Right ventricle myocardium inferior (tissue), 1 donor: ENCODE measurements at regions not wholly inside any gene's neighbourhood (a gene's known extent, or its start where the extent isn't known, plus 50 kb on each side); places are given as distances from the start of the nearest gene placed in this dataset.
A peak's percentile ranks its signal among the peaks of the same experiment; 100 is the strongest.

Experiments used
- ATAC-seq: fragments of 200-7000 bp; cut with Tn5 transposase; one replicate; pipeline ENCODE4 v1.9.1; 2020; ENCODE audit warnings: mild to moderate bottlenecking, moderate library complexity
- DNase-seq: peaks from one replicate; pipeline ENCODE4 v3.0.0; 2021; ENCODE audit errors: missing footprints
- intact Hi-C: fragments of 100-400 bp; cut with DNase I; formaldehyde crosslinking; loops from one replicate; pipeline ENCODE4 v1.11.0; 2022
- donor health status: DM: no; HTN: yes; CAD: no; lungs with severe emphysema.

DNA sequence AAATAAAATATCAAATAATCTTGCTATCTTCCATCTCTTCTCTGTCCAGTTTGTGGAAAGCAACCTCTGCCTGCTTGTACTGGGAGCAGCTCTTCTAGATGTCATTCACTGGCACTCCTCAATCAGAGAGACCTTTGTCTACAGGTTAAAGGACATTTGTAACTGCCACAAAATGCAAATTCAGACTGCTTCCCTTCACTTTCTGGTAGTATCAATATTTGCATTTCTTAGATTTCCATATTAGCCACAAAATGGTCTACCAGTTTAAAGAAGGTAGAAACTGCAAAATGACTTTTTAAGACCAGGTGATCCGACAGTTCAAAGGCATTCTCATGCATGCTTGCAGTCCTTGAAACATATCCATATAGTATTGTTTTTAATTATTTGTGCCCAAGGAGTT lies 51.7 kb upstream of the RCN1 start:
- ATAC-seq = no peak
- intact Hi-C loops = no loop called here
- DNase-seq = no peak

DNA sequence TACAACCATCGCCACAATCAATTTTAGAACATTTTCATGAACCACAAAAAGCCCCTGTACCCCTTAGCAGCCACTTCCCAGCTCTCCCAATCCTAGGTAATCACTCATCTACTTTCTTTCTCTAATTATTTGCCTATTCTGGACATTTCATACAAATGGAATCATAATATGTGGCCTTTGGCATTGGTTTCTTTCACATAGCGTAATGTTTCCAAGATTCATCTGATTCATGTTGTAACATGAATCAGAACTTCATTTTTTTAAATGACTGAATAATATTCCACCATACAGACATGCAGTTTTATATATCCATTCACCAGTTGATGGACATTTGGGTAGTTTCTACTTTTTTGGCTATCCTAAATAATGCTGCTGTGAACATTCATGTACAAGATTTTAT lies 56.2 kb upstream of the RCN1 start:
- ATAC-seq (no peak), DNase-seq (no peak)
- intact Hi-C loops = no loop called here

DNA sequence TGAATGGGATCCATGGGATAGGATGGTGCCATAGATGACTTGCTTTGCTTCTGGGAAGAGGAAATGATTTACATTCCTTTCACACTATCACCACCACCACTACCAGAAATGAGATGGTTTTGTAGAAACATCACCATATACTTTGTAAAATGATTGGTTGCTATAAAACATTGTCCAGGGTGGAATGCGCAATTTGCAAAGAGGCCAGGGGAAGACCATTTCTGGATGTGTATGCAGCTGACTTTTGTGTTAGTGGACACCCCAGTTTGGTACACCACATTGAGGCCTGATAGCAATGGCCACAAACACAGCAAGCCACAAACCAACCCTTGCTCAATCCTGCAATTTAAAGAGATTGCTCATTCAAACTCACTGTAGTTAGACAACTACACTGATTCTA lies 56.7 kb upstream of the RCN1 start:
- intact Hi-C loops = no loop called here
- ATAC-seq (no peak), DNase-seq (no peak)

DNA sequence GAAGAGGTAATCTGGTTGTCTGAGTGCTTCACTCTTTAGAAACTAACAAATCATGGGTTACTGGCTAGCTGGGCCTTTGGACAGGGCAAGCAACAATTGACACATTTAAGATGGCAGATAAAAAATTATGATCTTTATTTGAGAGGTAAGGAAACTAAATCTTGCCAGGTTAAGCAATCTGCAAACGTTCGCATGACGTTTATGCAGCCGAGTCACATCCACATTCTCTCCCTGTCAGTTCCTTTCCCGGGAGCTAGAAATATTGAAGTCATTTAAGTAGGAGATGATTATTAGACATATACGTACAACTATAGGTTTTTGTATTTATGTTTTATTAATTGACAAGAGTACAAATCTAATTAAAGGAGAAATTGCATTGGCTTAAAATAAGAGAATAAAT lies 57.4 kb upstream of the RCN1 start:
- intact Hi-C loops = no loop called here
- DNase-seq = no peak
- no peak for ATAC-seq

DNA sequence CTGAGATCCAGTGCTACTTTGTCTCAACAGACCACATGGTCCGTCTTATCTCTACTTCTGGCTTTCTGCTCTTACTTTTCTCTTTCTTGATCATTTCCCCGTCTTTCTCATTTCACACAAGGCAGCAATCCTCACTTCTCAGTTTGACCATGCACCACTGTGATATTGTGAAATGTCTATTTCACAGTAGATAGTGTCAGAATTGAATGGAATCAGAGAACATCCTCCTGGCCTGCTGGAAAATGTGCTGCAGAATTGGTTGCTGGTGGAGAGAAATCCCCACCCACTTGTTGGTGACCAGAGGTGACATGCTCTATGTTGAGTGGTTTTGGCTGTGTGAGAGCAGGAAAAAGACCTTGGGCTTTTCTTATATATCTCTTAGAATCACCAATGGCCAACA lies 57.8 kb upstream of the RCN1 start:
- intact Hi-C loops = no loop called here
- ATAC-seq = no peak
- no peak for DNase-seq

DNA sequence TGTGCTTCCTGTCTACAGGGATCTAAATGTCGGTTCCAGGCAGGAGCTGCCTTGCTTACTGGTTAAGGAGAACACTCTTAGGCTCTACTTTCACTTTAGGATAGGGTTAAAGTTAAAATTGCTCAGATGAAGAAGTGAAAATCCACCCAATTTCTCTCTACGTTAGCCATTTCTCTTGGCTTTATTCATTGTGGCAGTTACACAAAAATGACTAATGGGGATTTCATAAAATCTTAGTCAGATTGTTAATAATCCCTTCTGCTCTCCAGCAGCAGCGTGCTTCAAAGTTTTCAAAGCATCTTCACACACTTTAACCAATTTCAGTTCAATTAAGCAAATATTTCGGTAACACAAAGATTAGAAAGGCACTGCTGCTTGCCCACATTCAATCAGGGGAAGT lies 58.4 kb upstream of the RCN1 start:
- DNase-seq = no peak
- ATAC-seq = no peak
- intact Hi-C loops = no loop called here

DNA sequence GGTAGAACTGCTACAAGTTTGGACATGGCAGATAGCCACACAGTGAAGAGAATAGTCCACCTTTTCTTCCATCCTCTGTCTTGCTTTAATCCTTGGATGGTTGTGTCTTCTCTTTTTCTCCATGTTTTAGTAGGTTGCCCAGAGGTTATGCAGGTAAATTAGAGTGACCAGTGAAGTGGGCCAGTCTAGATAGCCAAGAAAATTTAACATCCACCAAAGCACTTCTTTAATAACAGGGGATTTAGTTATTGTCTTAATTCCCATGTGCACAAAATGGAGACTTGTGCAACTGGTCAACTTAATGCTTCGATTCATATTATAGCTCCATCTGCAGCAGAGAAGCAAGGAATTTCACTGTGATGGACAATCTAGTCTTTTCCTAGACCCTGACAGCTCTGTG lies 58.8 kb upstream of the RCN1 start:
- no peak for ATAC-seq
- intact Hi-C loops = no loop called here

DNA sequence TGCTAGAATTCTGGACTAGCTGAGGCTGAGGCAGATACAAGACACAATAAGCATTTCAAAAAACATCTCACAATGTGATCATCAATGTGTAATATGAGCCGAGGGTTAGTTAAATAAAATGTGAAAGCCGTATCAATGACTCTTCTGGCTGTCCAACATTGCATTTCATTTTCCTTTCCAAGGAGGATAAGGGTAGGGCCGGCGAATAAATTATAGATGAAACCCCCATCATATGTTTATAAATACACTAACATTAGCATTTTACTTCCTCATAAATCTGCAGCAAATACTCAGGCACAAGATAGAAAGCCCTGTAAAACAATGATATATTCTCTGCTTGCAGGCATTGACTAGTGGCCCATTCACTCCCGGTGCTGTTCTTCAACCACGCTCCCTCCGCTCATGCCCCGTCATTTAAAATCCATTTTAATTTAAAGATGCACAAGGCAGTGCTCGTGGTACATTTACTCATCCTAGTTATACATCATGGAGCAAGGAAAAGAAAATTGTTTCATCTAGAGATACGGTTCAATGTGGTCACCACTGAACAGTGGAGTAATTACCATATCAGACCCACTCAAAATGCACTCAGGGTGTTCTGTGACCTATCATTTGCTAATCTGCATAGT lies 59.9 kb upstream of the RCN1 start:
- no peak for ATAC-seq
- intact Hi-C loops = no loop called here
- no peak for DNase-seq

More for the DNA sequence above, 58.8 kb upstream of the RCN1 start:
- no peak for DNase-seq

DNA sequence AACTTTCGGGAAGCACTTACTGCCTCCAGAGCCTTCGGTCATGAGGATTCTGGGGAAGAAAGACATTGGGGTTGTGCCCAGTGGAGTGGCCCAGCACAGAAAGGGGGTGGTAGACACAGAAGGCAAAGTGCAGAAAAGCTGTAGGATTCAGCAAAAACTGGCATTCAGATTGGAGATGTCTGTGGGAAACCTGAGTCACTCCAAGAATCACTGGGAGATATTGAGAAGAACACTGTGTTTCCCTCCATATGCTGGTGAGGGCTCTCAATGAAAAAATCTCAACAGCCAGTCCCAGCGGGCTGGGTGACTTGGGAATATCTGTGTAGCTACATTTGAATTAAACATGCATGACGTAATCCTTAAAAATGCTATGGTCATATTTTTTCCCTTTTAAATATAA lies 61.2 kb upstream of the RCN1 start:
- DNase-seq = no peak
- intact Hi-C loops = no loop called here
- ATAC-seq = no peak

DNA sequence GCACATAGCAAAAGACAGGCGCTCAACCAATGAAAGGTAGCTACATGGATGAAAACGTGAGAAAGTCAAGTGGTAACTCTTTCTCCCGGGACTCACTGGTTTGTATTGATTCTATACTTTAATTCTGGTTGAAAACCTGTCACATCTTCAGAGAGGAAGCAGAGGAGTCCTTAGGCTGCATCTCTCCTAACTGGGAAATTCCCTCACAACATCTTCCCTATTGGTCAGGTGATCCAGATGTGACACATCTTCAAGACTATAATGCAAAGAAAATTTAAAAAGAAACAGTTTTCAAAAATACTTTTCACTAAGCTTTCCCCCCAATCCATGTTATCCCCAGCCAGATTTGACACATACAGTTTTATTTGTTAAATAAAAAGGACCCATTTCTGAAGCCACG lies 62.7 kb upstream of the RCN1 start:
- ATAC-seq (no peak), DNase-seq (no peak)
- intact Hi-C loops = no loop called here

DNA sequence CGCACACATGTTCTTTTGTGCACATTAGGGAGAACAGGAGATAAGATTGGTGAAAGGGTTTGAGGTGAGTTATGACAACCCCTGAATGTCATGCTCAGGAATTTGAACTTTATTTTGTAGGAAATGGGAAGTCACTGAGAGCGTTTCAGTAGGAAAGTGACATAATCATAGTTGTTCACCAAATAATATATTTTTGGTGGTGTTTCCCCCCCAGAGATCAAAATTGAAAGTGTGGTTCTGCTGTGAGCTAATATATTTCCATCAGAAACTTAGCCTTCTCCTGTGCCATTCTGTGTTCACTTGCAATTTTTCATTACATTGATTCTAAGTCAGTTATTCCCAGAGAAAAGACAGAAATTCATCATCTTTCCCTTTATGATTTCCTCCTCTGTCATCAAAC lies 64.1 kb upstream of the RCN1 start:
- ATAC-seq (no peak), DNase-seq (no peak)
- intact Hi-C loops = no loop called here

DNA sequence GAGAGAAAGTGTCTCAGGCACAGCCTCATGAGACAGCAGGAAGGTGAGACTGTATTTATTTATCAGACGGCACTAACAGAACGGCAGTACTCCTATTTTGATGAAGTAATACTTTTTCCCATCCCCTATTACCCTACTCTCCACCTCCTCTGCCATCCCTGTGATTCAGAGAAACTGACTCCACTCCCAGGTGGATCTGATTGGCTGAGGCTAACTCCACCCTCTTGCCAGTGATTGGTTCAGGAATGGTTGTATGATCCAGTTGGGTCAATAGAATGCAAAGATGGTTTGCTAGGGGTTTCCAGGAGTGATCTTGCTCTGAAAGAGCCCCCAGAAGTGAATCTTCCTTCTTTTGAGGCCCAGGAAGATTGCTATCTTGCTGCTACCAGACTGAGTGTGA lies 65.9 kb upstream of the RCN1 start:
- DNase-seq (no peak), ATAC-seq (no peak)
- intact Hi-C loops = no loop called here

DNA sequence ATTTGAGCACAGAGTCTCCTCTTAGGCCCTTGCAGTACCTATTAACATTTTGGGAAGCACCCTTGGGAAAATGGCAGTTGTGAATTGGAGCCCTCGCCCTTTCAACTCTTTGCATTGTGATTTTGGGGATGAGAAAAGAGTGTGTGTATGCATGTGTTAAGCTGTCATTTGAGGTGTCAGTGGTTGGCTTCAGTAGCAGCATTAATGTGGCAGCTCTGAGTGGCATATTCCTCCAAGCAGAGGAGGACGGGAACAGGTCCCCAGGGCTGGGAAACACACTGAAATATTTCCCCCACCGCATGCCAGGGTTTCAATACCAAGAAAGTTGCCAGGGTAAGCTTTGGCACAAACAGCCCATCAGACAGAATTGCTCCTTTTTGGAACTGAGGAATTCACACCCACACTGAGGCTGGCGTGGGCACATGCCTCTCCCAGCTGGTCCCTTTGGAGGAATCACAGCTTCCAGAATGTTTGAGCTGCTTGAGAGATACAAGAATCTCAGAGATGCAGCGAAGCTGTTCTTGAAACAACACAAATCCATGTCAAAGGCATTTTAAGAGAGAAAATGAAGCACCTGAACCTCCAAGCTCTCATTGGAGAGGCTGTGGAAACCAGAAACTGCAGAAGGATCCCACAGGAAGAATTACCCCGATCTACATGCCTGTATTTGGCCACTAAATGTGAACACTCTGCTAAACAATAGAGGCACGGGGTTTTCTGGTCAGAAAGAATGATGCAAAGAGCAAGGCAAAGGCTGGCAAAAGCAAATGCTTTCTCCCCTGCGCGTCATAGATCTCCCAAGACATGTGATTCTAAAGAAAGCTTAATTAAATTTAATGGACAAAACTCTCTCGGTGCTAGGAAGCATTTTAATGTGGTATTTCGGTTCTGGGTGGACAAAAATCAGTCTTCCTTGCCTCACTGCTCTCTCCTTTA lies 67.2 kb upstream of the RCN1 start:
- intact Hi-C loops = no loop called here
- ATAC-seq (no peak), DNase-seq (no peak)

DNA sequence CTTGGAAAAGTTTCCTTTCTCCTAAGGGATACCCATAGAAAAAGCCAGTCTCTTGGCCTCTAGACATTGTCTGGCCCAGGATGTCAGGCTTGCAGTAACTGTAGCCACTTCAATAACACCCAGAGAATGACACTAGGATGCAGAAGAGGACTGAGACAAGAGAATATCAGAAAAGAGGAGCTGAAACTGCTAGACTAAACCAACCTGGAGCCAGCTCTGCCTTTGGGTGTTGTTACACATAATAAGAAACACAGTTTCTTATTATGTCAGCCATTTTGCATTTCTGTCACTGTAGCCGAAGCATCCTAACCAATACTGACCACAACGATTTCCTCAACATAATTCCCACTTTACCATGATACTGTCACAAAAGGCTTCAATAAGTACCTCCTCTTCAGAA lies 72.2 kb upstream of the RCN1 start:
- DNase-seq (no peak), ATAC-seq (no peak)
- intact Hi-C loops = no loop called here

DNA sequence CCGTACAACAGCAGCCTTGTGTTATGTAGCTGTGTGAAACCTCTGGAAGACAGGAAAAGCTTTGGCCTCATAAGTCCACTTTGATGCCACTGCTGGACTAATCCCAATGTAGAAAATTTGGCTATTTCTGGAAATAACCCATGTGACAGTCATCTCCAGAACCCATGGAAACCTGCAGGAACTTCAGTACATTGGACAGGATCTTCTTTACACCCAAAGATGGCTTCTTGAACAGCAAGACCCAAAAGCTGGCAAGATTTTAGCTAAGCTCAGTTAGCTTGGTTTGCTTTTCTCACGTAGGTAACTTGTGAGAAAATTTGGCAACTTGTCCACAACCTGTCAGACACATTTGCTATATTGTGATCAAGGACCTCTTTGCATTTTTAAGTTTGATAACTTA lies 74.8 kb upstream of the RCN1 start:
- DNase-seq = no peak
- no peak for ATAC-seq
- intact Hi-C loops = no loop called here

DNA sequence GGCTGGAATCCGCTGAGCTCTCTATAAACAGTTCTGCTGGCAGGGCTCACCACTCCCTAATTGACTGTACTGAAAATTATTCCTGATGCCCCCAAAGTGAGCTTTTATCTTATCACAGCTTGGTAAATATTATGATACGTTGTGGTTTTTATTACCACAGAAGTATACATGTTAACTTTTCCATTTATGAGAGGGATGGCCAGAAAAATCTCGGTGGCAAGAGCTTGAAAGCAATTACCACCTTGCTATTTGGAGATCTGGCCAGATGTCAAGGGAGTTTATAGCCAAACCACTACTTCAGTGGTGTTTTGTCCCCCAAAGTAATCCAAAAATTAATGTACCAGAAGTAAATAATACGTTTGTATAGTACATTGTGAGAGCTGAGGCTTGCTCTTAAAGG lies 75.4 kb upstream of the RCN1 start:
- intact Hi-C loops = no loop called here
- no peak for ATAC-seq
- DNase-seq = no peak

DNA sequence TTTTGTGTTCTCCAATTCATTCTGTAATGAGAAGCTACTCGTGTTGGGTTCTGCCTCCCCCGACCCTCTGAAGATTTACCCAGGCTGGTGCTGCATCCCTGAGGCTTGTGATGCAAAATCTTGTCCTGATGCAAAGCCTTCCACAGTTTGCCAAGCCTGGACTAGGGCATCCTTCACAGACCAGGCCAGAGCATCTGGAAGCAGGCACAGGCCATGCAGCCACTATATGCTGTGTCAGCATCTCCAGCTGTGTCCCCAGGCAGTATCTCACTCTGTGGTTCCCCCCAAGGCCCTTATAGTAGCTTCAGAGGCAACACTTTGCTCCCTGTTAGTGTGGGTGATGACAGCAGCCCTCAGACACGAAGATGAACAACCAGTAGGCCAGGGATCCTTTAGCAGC lies 77.3 kb upstream of the RCN1 start:
- DNase-seq = no peak
- no peak for ATAC-seq
- intact Hi-C loops = no loop called here

DNA sequence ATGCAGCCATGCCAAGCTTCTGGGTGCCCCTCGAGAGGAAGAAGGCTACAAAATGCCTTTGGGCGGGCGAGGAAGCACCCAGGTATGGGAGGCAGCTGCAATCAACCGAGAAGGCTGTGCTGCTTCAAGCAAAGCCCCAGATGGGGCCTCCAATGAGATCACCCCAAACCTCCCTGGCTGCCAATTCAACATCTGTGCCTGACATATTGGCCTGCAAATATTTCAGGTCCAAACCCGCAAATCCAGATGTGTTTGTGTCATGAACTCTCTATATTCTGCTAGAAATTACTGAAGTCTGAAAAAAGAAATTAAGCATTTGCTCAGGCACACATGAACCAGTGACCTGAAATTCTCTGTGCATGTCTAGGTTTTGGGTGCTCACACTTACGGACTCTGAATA lies 78.8 kb upstream of the RCN1 start:
- intact Hi-C loops = no loop called here
- DNase-seq = no peak
- ATAC-seq = no peak

DNA sequence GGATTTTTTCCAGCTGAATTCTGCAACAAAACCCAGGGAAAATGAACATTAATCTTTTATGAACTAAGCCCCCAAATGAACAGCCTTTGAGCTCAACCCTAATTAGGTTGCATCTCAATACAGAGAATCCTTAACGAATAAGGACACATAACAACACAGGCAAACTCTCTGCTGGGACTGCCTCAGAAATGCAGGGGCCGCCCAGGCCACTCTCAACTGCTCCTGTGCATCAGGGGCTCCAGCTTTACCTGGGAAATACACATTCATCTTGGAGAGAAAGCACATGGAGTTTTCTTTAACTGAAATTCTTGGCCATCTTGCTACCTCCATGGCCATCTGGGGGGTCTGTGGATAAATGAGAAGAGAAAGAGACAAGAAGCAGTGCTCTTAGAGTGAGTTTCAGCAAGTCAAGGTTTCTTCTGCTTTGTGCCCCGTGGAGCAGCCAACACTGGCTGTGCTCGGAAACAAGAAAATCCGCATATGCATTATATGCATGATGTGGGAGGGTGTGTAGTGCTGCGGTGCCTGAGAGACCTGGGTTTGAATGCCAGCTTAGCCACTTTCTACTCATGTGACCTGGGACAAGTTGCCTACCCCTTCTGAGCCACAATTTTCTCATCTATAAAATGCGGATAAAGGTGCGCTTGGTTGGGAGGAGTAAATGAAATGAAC lies 81.9 kb upstream of the RCN1 start:
- ATAC-seq = no peak
- intact Hi-C loops = no loop called here
- no peak for DNase-seq

DNA sequence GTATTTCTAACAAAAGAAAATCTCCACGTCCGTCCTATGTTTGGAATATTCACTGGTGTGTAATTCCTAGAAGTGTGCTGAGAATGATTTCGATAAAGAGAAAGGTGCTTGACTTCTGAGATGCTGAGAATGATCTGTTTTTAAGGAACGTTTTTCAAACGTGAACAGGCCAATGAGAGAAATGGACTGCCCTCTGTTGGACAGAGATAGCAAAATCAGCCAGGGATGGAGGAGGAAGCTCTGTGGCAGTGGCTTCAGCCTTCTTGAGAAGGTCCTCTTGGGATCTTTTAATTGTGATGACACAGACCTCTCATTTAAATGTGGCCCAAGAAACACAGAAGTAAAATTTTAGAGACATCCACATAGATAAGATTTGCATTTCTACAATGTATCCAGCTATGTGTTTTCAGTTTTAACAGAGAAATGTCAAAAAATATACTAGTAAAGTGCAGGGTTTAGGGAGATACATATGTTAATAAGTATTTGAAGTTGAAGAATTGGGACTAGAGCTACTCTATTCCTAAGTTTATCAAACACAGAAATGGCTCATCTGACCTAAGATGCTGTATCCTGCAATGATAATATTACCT lies 84.0 kb upstream of the RCN1 start:
- DNase-seq (no peak), ATAC-seq (peak; percentile 46)
- intact Hi-C loops = no loop called here
